ENCODE measurements at regions not wholly inside any gene's neighbourhood (a gene's known extent, or its start where the extent isn't known, plus 50 kb on each side); places are given as distances from the start of the nearest gene placed in this dataset.

GRCh38 chr6:18784794-18785193, 397.6 kb downstream of the RNF144B start:
- no peak for TF ChIP-seq CTCF (IDR thresholded peaks at IDR 0.05; ENCODE audit: low read depth, low read length)
- no peak overlapping the region for H3K4me3 ChIP-seq (ENCODE audit: low read depth, low read length)
- no peak for DNase-seq (ENCODE audit: low read depth, low spot score)
- in situ Hi-C loops (cut with HindIII; ENCODE audit: low sequenced_read_pairs) = no loop called here

- no peak for TF ChIP-seq CTCF (IDR thresholded peaks at IDR 0.05; ENCODE audit: low read depth, low read length)
- in situ Hi-C loops (cut with HindIII; ENCODE audit: low sequenced_read_pairs) = no loop called here
Measured at GRCh38 chr6:18785810-18786490, 398.8 kb downstream of the RNF144B start.

GRCh38 chr6:18792866-18793265, 405.7 kb downstream of the RNF144B start:
- in situ Hi-C loops (cut with HindIII; ENCODE audit: low sequenced_read_pairs) = no loop called here
- no peak for DNase-seq (ENCODE audit: low read depth, low spot score)
- no peak overlapping the region for H3K4me3 ChIP-seq (ENCODE audit: low read depth, low read length)
- no peak for TF ChIP-seq CTCF (IDR thresholded peaks at IDR 0.05; ENCODE audit: low read depth, low read length)

More at GRCh38 chr6:18785810-18786490, 398.8 kb downstream of the RNF144B start:
- DNase-seq (ENCODE audit: low read depth, low spot score) = no peak
- H3K4me3 ChIP-seq (ENCODE audit: low read depth, low read length) = no peak overlapping the region

- in situ Hi-C loops (cut with HindIII; ENCODE audit: low sequenced_read_pairs) = no loop called here
- DNase-seq (ENCODE audit: low read depth, low spot score) = no peak
- no peak for TF ChIP-seq CTCF (IDR thresholded peaks at IDR 0.05; ENCODE audit: low read depth, low read length)
- H3K4me3 ChIP-seq (ENCODE audit: low read depth, low read length) = no peak overlapping the region
Measured at GRCh38 chr6:18795726-18796125, 408.6 kb downstream of the RNF144B start.

GRCh38 chr6:18820725-18821124, 433.6 kb downstream of the RNF144B start:
- H3K4me3 ChIP-seq (ENCODE audit: low read depth, low read length) = no peak overlapping the region
- in situ Hi-C loops (cut with HindIII; ENCODE audit: low sequenced_read_pairs) = no loop called here
- no peak for TF ChIP-seq CTCF (IDR thresholded peaks at IDR 0.05; ENCODE audit: low read depth, low read length)
- DNase-seq (ENCODE audit: low read depth, low spot score) = no peak

- peak; percentile 53 for TF ChIP-seq CTCF (IDR thresholded peaks at IDR 0.05; ENCODE audit: low read depth, low read length)
- in situ Hi-C loops (cut with HindIII; ENCODE audit: low sequenced_read_pairs) = no loop called here
- H3K4me3 ChIP-seq (ENCODE audit: low read depth, low read length) = no peak overlapping the region
- DNase-seq (ENCODE audit: low read depth, low spot score) = peak; percentile 11
Measured at GRCh38 chr6:18823782-18824386, 436.7 kb downstream of the RNF144B start.

Data from astrocyte of the spinal cord (primary cell).